Karpas-422 (cell line): ENCODE measurements at regions not wholly inside any gene's neighbourhood (a gene's known extent, or its start where the extent isn't known, plus 50 kb on each side); places are given as distances from the start of the nearest gene placed in this dataset.

Experiments
- DNase-seq: peaks from one replicate; pipeline ENCODE4 v3.0.0-alpha.2; 2015
- H2AFZ ChIP-seq: fragments of 200-600 bp; sonication (generic); 2 replicates; pipeline ENCODE4 v1.6.1; 2014; ENCODE audit warnings: antibody characterized with exemption, low read length, mixed read lengths
- H3K27ac ChIP-seq: fragments of 200-600 bp; sonication (generic); 2 replicates; pipeline ENCODE4 v1.5.1; 2014; ENCODE audit warnings: mild to moderate bottlenecking, low read length, moderate library complexity
- H3K27me3 ChIP-seq: fragments of 200-600 bp; sonication (generic); 2 replicates; pipeline ENCODE4 v1.6.1; 2014; ENCODE audit warnings: low read length, mixed read lengths
- H3K36me3 ChIP-seq: fragments of 200-600 bp; sonication (generic); 2 replicates; pipeline ENCODE4 v1.6.1; 2014; ENCODE audit warnings: low read length, mixed read lengths; ENCODE audit not compliant: insufficient read depth
- H3K4me1 ChIP-seq: fragments of 200-600 bp; sonication (generic); 2 replicates; pipeline ENCODE4 v1.6.1; 2014; ENCODE audit warnings: mild to moderate bottlenecking, low read length, mixed read lengths
- H3K4me2 ChIP-seq: fragments of 200-600 bp; sonication (generic); 2 replicates; pipeline ENCODE4 v1.6.1; 2014; ENCODE audit warnings: low read length, low read depth, mild to moderate bottlenecking; ENCODE audit not compliant: poor library complexity, severe bottlenecking
- H3K4me3 ChIP-seq: fragments of 200-600 bp; sonication (generic); 2 replicates; pipeline ENCODE4 v1.5.1; 2014; ENCODE audit warnings: mild to moderate bottlenecking, antibody characterized with exemption, low read length, mixed read lengths
- H3K79me2 ChIP-seq: fragments of 200-600 bp; sonication (generic); 2 replicates; pipeline ENCODE4 v1.6.1; 2014; ENCODE audit warnings: mild to moderate bottlenecking, low read length, mixed read lengths
- H3K9ac ChIP-seq: fragments of 200-600 bp; sonication (generic); 2 replicates; pipeline ENCODE4 v1.6.0; 2014; ENCODE audit warnings: low read length
- H3K9me2 ChIP-seq: fragments of 200-600 bp; sonication (generic), shearing (Covaris generic); replicated peaks from 2 replicates; pipeline ENCODE4 v1.6.0; 2014; ENCODE audit warnings: mild to moderate bottlenecking, low read length, moderate library complexity; ENCODE audit not compliant: insufficient read depth
- H3K9me3 ChIP-seq: fragments of 300-700, 200-600 bp; sonication (generic); 2 replicates; pipeline ENCODE4 v1.6.1; 2014; ENCODE audit warnings: low read length, mixed read lengths
- H4K20me1 ChIP-seq: fragments of 200-600 bp; sonication (generic); 2 replicates; pipeline ENCODE4 v1.6.1; 2014; ENCODE audit warnings: mild to moderate bottlenecking, antibody characterized with exemption, low read length, low read depth; ENCODE audit not compliant: insufficient read depth

DNA sequence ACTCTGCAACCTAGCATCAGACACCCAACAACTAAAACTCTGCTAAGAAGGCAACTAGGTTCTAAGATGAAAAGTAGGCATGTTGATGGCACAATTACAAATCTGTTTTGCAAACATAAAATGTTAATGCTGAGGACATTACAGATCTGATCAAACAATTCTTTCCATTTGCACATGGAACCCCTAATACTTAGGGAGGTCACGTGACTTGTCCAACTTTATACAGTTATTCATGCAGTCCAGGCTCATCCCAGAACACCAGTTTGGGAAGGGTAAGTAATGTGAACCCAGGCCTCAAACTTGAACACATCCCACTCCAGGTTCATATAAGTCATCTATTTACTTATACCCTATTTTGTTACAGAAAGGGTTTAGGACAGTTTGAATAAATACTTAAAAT lies 247.2 kb downstream of the HACE1 start:
- Histone ChIP-seq H3K4me1 (no peaks in the 10 kb centered on the region), H4K20me1 (no peaks in the 10 kb centered on the region), H3K9me2 (no peaks in the 10 kb centered on the region), H2AFZ (no peak overlapping the region), H3K27ac (no peak overlapping the region), H3K9me3 (no peaks in the 10 kb centered on the region), H3K4me3 (no peak overlapping the region), H3K9ac (no peak overlapping the region), H3K36me3 (no peaks in the 10 kb centered on the region), H3K27me3 (no peaks in the 10 kb centered on the region), H3K4me2 (no peak overlapping the region), H3K79me2 (no peaks in the 10 kb centered on the region)
- no peak for DNase-seq

DNA sequence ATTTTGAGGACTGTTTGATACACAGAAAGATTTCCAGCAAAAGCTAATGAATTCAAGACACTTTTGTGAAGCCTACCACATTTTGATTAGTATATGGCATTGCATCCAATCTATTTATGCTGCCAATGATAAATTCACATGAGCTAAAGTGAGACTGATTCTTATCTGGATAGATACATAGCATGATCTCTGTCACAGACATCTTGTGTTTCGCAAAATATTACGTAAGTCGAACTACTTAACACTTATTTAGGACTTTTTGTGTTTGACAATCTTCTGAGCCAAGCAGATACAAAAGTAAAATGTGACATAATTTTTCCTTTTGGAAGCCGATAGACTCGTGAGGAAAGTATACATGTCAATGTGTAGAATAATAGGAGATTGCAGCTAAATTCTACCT lies 251.6 kb downstream of the HACE1 start:
- Histone ChIP-seq H2AFZ (no peak overlapping the region), H3K4me3 (no peak overlapping the region), H3K36me3 (no peaks in the 10 kb centered on the region), H3K27me3 (no peaks in the 10 kb centered on the region), H3K4me1 (no peaks in the 10 kb centered on the region), H3K9ac (no peak overlapping the region), H3K9me2 (no peaks in the 10 kb centered on the region), H3K4me2 (no peak overlapping the region), H4K20me1 (no peaks in the 10 kb centered on the region), H3K79me2 (no peaks in the 10 kb centered on the region), H3K27ac (no peak overlapping the region), H3K9me3 (no peaks in the 10 kb centered on the region)
- no peak for DNase-seq

GRCh38 chr6:104607501-104607900 lies 252.2 kb downstream of the HACE1 start:
- no peaks in the 10 kb centered on the region for H3K9me3 ChIP-seq
- no peaks in the 10 kb centered on the region for H3K36me3 ChIP-seq
- no peaks in the 10 kb centered on the region for H3K9me2 ChIP-seq
- no peaks in the 10 kb centered on the region for H3K4me1 ChIP-seq
- H3K4me3 ChIP-seq: no peak overlapping the region
- no peak overlapping the region for H2AFZ ChIP-seq
- H3K9ac ChIP-seq: no peak overlapping the region
- no peaks in the 10 kb centered on the region for H4K20me1 ChIP-seq
- H3K4me2 ChIP-seq: no peak overlapping the region
- H3K27me3 ChIP-seq: no peaks in the 10 kb centered on the region
- no peak overlapping the region for H3K27ac ChIP-seq
- DNase-seq: no peak
- H3K79me2 ChIP-seq: no peaks in the 10 kb centered on the region

DNA sequence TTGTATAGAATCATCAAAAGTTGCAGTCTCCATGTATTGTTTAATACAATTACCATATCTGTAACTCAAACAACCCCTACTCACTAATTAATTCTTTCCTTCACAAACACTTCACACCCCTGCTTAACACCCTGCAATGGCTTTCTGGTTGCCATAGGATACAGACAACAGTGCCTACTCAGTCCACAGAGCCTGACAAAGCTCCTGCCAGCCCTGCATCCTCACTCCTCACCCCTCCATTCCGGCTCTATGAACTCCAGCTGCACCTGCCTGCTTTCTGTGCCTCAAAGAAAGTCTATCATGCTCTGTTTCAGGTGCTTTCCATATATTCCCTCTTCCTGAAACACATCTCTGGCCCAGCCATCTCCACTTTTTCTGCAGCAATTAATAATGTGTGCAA lies 253.4 kb downstream of the HACE1 start:
- no peaks in the 10 kb centered on the region for H3K79me2 ChIP-seq
- no peak overlapping the region for H3K9ac ChIP-seq
- no peak overlapping the region for H2AFZ ChIP-seq
- no peak overlapping the region for H3K4me2 ChIP-seq
- H3K9me2 ChIP-seq: no peaks in the 10 kb centered on the region
- DNase-seq: no peak
- no peaks in the 10 kb centered on the region for H3K9me3 ChIP-seq
- no peak overlapping the region for H3K27ac ChIP-seq
- no peaks in the 10 kb centered on the region for H3K36me3 ChIP-seq
- H3K27me3 ChIP-seq: no peaks in the 10 kb centered on the region
- no peak overlapping the region for H3K4me3 ChIP-seq
- H4K20me1 ChIP-seq: no peaks in the 10 kb centered on the region
- H3K4me1 ChIP-seq: no peaks in the 10 kb centered on the region

GRCh38 chr6:104604685-104605084 lies 255.0 kb downstream of the HACE1 start:
- no peaks in the 10 kb centered on the region for H3K9me2 ChIP-seq
- no peak overlapping the region for H3K4me2 ChIP-seq
- no peaks in the 10 kb centered on the region for H3K79me2 ChIP-seq
- no peak overlapping the region for H3K4me3 ChIP-seq
- DNase-seq: no peak
- H3K36me3 ChIP-seq: no peaks in the 10 kb centered on the region
- no peak overlapping the region for H2AFZ ChIP-seq
- H3K27me3 ChIP-seq: no peaks in the 10 kb centered on the region
- H3K4me1 ChIP-seq: no peaks in the 10 kb centered on the region
- H3K9me3 ChIP-seq: no peaks in the 10 kb centered on the region
- H3K27ac ChIP-seq: no peak overlapping the region
- no peak overlapping the region for H3K9ac ChIP-seq
- H4K20me1 ChIP-seq: no peaks in the 10 kb centered on the region

- no peak for DNase-seq
- no peaks in the 10 kb centered on the region for H3K27me3 ChIP-seq
- no peak overlapping the region for H3K27ac ChIP-seq
- no peak overlapping the region for H3K4me3 ChIP-seq
- no peak overlapping the region for H3K9ac ChIP-seq
- H3K36me3 ChIP-seq: no peaks in the 10 kb centered on the region
- no peaks in the 10 kb centered on the region for H3K4me1 ChIP-seq
- no peak overlapping the region for H3K4me2 ChIP-seq
- H4K20me1 ChIP-seq: no peaks in the 10 kb centered on the region
- no peaks in the 10 kb centered on the region for H3K9me2 ChIP-seq
- no peaks in the 10 kb centered on the region for H3K79me2 ChIP-seq
- no peak overlapping the region for H2AFZ ChIP-seq
- H3K9me3 ChIP-seq: no peaks in the 10 kb centered on the region
Measured at GRCh38 chr6:104603108-104603745, 256.5 kb downstream of the HACE1 start.

GRCh38 chr6:104601721-104602120 lies 258.0 kb downstream of the HACE1 start:
- H3K4me1 ChIP-seq: no peaks in the 10 kb centered on the region
- no peak overlapping the region for H2AFZ ChIP-seq
- H3K79me2 ChIP-seq: no peaks in the 10 kb centered on the region
- H3K27ac ChIP-seq: no peak overlapping the region
- no peaks in the 10 kb centered on the region for H3K27me3 ChIP-seq
- H3K9me3 ChIP-seq: no peaks in the 10 kb centered on the region
- no peaks in the 10 kb centered on the region for H3K36me3 ChIP-seq
- H3K9me2 ChIP-seq: no peaks in the 10 kb centered on the region
- H3K4me2 ChIP-seq: no peak overlapping the region
- no peak for DNase-seq
- H3K9ac ChIP-seq: no peak overlapping the region
- H3K4me3 ChIP-seq: no peak overlapping the region
- no peaks in the 10 kb centered on the region for H4K20me1 ChIP-seq

DNA sequence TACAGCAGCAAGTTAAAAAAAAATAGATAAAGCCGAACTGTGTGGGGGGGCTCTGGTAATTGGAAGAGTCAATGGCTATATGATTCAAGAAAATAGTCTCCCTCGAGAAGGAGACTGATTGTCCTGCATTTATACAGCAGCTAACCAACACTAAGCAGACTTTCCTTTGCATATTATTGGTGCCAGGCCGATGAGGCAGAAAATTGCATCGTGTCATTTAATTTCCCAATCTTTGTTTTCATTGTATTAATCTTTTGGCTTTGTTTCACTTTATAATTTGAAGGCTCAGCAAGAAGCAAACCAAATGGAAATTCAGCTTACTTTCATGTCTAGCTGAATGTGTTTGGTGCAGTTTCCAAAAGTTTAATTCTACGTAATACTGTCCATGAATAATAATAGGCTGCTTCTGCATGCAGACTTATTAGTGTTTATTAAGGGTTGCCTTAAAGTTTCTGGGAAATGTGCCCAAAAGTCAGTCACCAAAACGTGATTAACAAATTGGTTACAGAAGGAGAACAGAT lies 258.5 kb downstream of the HACE1 start:
- no peak overlapping the region for H3K9ac ChIP-seq
- no peak overlapping the region for H3K27ac ChIP-seq
- H3K9me2 ChIP-seq: no peaks in the 10 kb centered on the region
- H2AFZ ChIP-seq: no peak overlapping the region
- H3K27me3 ChIP-seq: no peaks in the 10 kb centered on the region
- H3K4me2 ChIP-seq: no peak overlapping the region
- H3K79me2 ChIP-seq: no peaks in the 10 kb centered on the region
- H3K36me3 ChIP-seq: no peaks in the 10 kb centered on the region
- H3K4me1 ChIP-seq: no peaks in the 10 kb centered on the region
- H4K20me1 ChIP-seq: no peaks in the 10 kb centered on the region
- no peaks in the 10 kb centered on the region for H3K9me3 ChIP-seq
- DNase-seq: no peak
- H3K4me3 ChIP-seq: no peak overlapping the region

DNA sequence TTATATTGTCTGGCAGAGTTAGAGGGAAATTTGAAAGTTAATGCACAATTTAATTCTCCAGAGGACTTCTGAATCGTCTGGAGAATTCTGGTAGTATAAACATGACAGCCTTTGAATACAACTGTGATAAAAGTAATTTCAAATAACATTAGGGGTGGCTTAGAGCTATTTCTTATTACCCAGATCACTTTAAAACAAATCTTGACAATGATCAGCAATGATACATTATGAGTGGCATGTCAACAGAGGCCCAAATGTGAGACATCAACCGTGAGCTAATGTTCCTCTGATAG lies 259.1 kb downstream of the HACE1 start:
- no peaks in the 10 kb centered on the region for H3K36me3 ChIP-seq
- no peak overlapping the region for H3K27ac ChIP-seq
- H4K20me1 ChIP-seq: no peaks in the 10 kb centered on the region
- H3K4me2 ChIP-seq: no peak overlapping the region
- H3K4me3 ChIP-seq: no peak overlapping the region
- no peaks in the 10 kb centered on the region for H3K9me2 ChIP-seq
- H3K27me3 ChIP-seq: no peaks in the 10 kb centered on the region
- DNase-seq: no peak
- H3K9ac ChIP-seq: no peak overlapping the region
- H2AFZ ChIP-seq: no peak overlapping the region
- no peaks in the 10 kb centered on the region for H3K4me1 ChIP-seq
- H3K79me2 ChIP-seq: no peaks in the 10 kb centered on the region
- no peaks in the 10 kb centered on the region for H3K9me3 ChIP-seq
